ENCODE measurements at regions not wholly inside any gene's neighbourhood (a gene's known extent, or its start where the extent isn't known, plus 50 kb on each side); places are given as distances from the start of the nearest gene placed in this dataset.

DNA sequence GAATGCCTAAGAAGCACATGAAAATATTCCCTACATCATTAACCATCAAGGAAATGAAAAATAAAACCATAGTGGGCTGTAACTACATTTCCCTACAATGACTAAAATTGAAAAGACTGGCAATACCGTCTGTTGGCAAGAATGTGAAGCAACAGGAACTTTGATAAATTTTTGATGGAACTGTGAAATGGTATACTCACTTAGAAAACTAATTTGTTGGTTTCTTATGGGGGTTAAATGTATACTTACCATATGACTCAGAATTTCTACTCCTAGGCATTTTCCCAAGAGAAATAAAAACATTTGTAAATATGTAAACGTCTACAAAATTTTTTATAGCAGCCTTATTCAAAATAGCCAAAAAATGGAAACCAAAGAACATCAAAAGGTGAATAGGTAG, 121.4 kb upstream of the PLEKHA5 start:
- in situ Hi-C loops (cut with HindIII; ENCODE audit: low sequenced_read_pairs), result no loop called here

DNA sequence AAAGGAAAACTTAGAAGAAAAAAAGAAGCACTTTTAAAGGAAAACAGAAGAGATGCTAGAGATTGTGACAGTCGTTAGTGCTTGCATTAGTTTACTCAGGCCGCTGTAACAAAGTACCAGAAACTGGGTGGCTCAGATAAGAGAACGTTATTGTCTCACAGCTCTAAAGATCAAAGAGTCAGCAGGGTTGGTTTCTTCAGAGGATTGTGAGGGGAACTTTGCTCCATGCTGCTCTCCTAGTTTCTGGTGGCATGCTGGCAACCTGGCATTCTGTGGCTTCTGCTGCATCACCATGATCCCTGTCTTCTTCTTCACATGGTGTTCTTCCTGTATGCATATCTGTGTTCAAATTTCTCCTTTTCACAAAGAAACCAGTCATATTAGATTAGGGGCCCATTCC, 119.4 kb upstream of the PLEKHA5 start:
- in situ Hi-C loops (cut with HindIII; ENCODE audit: low sequenced_read_pairs), result loop anchor here (5.0 kb wide), 2 partner anchors 57 to 102 kb away; no protein-coding TSS in a partner anchor

DNA sequence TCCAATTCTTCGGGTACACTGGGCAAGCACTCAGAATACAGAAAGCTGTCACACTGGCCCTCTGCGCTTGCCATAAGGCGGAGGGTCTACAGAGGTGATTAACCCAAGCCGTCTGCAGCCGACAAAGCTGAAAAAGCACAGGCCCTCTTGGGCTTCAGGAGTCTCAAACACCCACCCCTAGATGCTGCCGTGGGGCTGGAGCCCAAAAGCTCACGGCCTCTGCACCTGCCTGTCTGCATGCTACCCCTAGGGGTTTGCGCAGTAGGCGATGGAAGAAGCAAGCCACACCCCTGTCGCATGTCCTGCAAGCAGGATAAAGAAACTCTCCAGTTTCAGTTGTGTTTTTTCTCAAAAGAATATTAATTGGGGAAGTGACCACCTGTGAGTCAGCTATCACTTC, 118.8 kb upstream of the PLEKHA5 start:
- in situ Hi-C loops (cut with HindIII; ENCODE audit: low sequenced_read_pairs), result loop anchor here (5.0 kb wide), 2 partner anchors 57 to 102 kb away; no protein-coding TSS in a partner anchor

DNA sequence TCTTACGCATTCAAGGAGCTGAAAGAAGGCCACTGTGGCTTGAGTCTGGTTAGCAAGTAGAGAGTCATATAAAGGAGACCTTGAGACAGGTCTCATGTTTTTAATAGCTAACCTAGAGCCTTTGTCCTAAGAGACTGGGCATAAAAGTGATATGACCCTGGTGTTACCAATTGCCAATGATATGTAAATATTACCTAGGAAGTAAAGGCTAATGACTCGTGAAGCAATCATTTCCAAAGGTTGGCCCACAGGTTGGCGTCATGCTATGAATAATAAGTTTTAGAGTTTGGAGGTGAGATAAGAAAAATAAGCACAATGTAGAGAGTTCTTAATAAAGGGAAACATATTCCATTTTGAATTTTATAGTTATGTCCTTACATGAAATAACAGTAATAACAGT, 116.6 kb upstream of the PLEKHA5 start:
- in situ Hi-C loops (cut with HindIII; ENCODE audit: low sequenced_read_pairs), result loop anchor here (5.0 kb wide), 2 partner anchors 54 to 99 kb away; no protein-coding TSS in a partner anchor

DNA sequence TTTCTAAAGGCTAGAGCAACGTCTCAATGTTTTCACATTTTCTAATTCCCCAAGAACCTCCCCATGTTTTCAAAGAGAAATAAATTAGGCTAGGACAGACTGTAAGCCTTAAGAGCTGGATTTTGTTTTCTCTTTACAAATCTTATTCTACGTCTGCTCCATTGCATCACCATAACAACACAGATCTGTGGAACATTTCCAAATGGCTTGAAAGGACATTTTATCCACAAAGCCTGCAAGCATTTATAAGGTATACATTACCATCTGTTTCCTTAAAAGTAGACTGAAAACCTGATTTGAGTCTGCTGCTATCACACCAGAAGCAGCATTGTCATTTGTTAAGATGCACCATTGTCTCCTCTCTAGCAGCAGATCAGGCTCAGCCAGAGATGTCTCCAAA, 115.3 kb upstream of the PLEKHA5 start:
- in situ Hi-C loops (cut with HindIII; ENCODE audit: low sequenced_read_pairs), result loop anchor here (5.0 kb wide), 2 partner anchors 53 to 98 kb away; no protein-coding TSS in a partner anchor

DNA sequence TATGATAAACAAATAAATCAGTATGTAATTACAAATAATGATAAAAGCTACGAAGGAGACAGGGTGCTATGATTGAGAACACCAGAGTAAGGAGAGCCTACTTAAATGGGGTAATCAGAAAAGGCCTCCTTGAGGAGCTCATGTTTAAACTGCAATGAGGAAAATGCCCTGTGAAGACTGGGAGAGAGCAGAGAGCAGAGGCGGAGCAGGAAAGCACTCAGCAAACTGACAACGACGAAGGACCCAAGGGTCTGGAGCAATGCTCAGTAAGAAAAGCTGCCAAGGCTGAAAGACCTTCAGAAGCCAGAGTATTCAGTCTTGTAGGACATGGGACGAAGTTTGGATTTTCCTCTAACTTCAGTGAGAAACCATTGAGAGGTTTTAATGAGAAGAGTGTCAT, 114.2 kb upstream of the PLEKHA5 start:
- in situ Hi-C loops (cut with HindIII; ENCODE audit: low sequenced_read_pairs), result no loop called here

DNA sequence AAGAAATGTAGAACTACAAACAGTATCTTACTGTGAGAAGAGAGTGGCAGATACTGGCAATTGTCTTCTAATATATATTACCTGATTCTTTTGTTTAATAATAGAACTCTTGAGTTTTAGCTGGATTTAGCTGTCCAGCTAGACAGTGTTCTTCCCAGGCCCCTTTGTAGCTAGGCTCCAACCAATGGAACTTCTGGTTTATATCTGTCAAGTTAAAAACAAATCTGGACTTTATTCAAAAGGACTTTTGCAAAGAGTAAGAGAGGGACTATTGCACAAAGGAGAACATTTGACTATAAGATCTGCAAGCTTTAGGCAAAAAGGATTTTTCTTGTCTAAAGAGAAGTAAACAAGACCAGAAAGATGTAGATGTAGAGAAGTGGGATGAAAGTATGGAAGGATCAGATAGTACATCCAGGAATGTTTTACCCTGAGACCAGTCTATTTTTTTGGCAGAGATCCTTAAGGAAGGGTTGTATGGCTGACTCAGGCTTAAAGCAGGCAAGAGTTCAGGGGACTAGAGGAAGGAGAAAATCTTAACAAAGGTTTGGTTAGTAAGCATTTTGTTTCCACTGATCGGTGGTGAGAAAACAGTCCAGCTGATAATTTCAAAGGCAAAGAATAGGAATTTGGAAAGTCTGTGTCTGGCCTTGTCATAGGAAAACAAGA, 111.1 kb upstream of the PLEKHA5 start:
- in situ Hi-C loops (cut with HindIII; ENCODE audit: low sequenced_read_pairs), result no loop called here

DNA sequence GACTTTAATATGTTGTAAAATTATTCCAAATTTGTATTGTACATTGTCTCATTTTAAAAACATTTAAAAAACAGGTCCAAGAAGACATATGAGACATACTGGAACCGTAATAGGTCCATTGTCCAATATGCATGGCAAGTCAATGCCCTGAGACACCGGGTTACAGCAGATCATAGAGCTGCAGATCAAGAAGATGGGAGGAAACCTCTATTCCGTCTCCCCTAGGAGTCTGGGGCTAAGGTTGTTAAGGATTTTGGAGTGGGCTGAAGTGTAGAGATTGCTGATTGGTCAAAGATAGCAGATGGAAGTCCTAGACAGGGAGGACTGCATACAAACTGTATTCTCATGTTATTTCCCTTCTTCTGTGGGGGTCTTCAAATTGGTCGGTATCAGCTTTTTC, 108.3 kb upstream of the PLEKHA5 start:
- in situ Hi-C loops (cut with HindIII; ENCODE audit: low sequenced_read_pairs), result no loop called here

DNA sequence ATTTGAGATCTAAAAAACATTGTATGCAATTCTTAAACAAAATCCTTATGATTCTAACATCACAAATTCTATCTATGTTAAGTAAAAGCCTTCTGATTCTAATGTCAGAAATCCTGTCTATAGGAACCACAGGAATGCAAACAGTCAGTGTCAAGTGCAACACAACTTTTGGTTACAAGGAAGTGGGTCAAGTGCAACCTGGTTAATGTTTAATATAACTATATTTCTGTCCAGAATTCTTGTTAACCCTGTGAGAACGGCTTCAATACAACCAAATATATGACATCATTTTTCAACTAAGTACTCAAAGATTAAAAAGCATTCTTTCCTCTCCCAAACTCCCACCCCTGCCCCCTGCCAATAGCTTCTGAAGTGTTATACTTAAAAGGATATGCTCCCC, 107.9 kb upstream of the PLEKHA5 start:
- in situ Hi-C loops (cut with HindIII; ENCODE audit: low sequenced_read_pairs), result no loop called here

DNA sequence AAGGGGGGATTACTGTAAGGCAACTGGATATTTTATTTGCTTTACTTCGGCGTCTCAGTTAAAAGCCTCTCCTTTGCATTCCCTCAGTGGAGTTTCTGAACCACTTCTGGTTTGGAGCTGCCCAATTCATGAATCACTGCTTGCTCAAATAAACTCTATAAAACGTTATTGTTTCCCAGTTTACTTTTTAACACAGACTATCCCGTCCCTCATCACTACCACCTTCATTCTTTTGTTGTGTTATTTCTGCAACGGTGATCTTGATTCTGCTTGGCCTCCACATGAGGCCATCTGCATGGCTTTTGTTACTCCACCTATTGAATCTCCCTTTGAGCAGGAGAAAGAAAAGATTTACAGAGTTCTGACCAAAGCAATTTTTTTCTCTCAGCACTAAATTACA, 104.0 kb upstream of the PLEKHA5 start:
- in situ Hi-C loops (cut with HindIII; ENCODE audit: low sequenced_read_pairs), result no loop called here

DNA sequence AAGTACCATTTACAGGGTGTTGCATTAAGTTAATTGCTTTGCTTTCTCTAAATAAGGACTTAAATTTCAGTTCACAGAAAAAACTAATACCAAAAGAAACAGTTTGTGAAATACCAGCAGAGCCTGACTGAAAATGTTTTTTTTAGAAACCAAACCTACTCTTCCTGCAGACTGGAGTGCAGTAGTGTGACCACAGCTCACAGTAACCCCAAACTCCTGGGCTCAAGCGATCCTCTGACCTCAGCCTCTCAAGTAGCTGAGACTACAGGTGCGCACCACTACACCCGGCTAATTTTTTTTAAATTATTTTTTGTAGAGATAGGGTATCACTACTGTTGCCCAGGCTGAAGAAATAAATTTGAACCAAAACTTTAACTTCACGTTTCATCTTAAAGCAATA, 103.5 kb upstream of the PLEKHA5 start:
- in situ Hi-C loops (cut with HindIII; ENCODE audit: low sequenced_read_pairs), result no loop called here

DNA sequence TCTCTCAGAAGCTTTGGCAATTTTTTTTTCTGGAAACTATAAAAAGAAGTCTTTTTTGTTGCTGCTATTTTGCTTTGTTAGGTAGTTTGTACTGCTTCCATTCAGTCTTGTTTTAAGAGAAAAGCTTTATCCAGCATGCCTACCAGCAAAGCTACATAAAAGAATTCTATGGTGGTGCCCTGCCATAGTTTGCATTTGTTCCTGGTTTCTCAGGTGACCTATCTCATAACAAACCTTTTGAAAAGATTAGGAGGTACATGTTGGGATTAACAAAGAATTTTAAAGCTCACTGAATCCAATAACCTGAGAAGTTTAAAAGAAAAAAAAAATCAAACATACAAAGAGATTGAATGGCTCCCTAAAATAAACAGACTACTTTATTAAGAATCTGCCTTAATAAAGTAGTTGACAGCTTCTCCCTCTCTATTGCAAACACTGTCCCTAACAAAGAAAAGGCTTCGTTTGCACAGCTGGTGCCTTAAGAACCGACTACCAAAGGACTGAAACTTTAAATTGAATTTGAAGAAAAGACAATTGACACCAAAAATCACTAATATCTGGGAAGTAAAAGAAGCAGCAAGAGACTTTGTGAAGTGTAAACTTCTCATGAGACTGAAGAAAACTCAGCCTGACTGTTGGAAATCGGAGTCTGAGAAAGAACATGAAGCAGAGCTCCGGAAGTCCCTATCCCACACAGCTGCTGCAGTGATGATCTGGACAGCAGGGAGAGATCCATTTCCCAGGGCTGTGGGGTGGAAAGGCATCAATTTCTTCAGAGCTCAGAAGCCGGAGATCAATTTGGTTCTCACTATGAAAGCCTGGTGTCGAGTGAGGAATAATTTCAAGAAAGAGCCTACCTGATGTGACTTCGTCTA, 102.7 kb upstream of the PLEKHA5 start:
- in situ Hi-C loops (cut with HindIII; ENCODE audit: low sequenced_read_pairs), result no loop called here

DNA sequence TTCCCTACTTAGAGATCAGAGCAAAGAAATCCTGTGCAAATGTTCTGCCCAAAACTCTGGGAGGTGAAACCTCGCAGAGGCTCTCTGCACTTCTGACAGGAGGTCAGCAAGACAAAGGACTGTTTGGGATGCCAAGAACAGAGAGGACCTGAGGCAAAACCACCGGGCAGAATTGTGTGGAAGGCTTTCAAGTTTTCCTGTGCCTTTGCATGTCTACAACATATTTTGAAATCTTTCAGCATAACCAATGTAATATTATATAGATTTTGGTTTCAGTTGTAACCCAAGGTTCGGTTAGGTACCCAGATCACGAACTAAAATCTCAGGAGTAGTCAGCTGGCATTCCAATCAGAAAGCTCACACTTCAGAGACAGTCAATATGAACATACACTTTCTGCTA, 99.4 kb upstream of the PLEKHA5 start:
- in situ Hi-C loops (cut with HindIII; ENCODE audit: low sequenced_read_pairs), result no loop called here

DNA sequence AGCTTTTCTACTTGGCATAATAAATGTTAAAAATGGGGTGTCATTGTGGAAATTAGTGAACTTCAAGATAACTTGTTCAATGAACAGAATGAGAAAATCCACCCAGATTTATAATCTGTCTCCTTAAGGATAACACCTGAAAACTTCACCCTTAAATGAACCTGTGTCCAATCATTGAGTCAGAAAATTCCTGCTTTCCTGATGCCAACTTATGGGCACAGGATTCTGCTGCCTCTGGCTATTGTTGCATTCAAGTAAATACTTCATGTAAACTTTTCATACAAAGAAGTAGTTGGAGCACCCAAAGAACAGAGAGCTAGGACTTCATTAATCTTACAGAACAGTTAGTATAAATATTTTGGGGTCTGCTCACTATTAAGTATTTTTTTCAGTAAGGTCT, 98.9 kb upstream of the PLEKHA5 start:
- in situ Hi-C loops (cut with HindIII; ENCODE audit: low sequenced_read_pairs), result no loop called here

DNA sequence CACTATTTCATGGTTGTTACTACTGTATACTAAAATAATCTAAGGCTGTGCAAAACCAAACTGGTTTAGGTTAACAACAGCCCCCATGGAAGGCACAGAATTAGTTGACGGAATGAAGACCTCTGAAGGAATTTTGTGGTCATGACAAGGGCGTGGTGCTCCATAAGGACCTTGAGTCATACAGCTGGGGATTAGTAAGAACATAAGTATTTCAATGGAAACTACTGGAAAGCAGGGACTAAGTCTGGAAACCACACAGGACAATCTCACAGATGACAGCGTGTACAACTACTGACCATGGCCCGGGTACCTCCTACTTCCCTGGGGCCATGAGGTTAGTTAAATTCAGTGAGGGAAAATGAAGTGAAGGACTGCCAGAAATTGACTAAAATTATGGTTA, 98.5 kb upstream of the PLEKHA5 start:
- in situ Hi-C loops (cut with HindIII; ENCODE audit: low sequenced_read_pairs), result no loop called here

DNA sequence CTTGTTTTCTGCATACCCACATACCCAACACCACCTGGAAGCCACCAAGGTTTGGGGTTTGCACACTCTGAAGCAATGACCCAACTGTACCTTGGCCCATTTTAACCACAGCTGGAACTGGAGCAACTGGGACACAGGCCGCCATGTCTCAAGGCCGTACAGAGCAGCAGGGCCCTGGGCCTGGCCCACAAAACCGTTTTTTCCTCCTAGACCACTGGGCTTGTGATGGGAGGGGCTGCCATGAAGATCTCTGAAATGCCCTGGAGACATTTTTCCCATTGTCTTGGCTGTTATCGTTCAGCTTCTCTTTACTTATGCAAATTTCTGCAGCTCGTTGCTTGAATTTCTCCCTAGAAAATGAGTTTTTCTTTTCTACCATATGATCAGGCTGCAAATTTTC, 96.7 kb upstream of the PLEKHA5 start:
- in situ Hi-C loops (cut with HindIII; ENCODE audit: low sequenced_read_pairs), result no loop called here

DNA sequence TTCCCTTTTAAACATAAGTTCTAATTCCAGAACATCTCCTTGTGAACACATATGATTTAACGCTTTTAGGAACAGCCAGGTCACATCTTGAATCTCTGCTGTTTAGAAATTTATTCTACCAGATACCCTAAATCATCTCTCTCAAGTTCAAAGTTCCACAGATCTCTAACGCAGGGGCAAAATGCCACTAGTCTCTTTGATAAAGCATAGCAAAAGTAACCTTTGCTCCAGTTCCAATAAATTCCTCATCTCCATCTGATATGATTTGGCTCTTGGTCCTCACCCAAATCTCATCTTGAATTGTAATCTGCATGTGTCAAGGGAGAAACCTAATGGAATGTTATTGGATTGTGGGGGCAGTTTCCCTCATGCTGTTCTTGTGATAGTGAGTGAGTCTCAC, 96.3 kb upstream of the PLEKHA5 start:
- in situ Hi-C loops (cut with HindIII; ENCODE audit: low sequenced_read_pairs), result no loop called here

DNA sequence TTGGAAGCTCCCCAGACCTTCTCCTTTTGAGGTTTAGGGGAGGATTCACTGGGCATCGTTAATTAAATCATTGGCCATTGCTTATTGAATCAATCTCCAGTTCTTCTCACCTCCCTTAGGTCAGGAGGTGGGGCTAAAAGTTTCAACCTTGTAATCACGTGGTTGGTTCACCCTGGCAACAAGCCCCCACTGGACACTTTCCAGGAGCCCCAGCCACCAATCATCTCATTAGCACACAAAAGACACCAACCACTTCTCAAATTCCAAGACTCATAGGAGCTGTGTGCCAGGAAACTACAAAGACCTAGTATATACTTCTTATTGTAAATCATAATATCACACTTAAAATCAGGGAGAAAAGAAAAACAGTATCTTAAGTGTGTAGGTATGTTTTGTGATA, 94.6 kb upstream of the PLEKHA5 start:
- in situ Hi-C loops (cut with HindIII; ENCODE audit: low sequenced_read_pairs), result no loop called here

DNA sequence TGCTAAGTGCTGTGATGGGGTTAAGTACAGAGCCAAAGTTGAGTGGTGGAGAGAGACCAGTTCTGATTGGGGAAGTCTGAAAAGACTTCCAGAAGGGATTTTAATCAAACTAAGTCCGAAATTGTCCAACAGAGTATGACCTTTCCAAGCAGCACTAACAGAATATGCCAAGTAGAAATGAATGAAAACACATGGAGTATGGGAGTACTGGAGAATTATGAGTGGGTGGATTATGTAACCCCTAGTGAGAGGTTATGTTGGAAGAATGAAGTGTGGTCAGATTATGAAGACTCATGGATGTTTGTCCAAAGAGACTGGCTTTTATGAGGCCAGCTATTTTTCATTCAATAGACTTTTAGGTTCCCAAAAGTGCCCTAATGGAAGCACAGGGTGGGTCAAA, 94.0 kb upstream of the PLEKHA5 start:
- in situ Hi-C loops (cut with HindIII; ENCODE audit: low sequenced_read_pairs), result no loop called here

DNA sequence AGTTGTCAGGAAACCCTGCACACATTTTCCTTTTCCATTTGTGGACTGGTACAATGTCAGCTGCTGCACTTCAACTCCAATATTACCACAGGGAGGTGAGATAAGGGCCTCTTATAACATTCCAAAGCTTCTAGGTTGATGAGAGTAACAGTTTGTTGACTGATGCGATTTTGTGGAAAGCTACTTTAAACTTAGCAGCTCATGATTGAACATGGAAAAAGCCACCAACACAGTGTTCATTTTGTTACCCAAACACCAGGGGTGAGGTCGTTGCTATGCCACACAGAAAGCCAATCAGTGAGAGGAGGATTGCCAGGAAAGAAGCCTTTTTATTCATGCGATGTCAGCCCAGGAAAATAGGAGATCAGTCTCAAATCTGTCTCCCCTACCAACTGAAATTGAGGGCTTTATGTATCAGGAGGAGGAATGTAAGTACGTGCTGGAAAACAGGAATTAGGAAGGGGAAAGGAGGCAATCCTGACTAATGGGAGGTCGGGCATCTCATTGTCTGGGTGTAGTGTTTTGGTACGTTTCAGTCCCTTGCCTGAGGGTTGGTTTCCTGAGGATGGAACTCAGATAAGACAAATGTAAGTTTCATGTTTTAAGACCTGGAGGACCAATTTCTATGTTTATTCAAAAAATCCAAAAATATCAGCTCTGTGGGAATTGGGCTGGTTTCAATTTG, 92.7 kb upstream of the PLEKHA5 start:
- in situ Hi-C loops (cut with HindIII; ENCODE audit: low sequenced_read_pairs), result no loop called here

DNA sequence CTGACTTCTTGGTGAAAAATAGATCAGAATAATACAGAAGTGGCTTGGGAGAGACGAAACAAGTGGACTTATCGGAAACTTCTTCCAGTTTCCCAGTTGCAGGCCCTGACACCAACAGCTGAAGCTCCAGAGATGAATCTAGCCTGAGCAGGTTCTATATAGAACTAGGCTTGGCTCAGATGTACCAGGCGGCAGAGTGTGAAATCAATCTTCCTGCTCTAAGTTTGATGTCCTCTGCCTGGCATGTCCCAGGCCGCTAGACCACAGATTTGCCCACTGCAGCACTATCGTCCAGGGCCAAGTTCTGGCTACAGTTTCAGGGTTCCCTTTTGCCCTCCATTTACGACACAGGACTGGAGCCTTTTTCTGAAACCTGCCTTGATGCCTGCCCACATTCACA, 91.3 kb upstream of the PLEKHA5 start:
- in situ Hi-C loops (cut with HindIII; ENCODE audit: low sequenced_read_pairs), result no loop called here

DNA sequence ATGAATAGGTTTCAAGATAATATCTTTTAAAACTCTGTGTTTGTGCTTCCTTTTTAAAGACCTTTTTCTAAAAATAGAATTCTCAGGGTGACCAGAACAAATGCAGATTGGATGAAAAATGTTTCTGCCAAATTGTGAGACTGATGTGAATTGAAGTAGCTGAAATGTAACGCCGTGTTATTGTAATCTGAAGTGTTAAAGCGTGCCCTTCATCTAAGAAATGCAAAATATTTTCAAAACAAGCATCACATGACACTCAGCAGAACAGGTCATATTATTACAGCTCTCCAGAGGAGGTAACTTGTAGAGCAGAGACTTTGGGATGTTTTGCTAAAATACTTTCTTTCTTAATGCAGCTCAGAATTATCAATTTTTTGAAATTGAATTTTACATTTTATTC, 90.0 kb upstream of the PLEKHA5 start:
- in situ Hi-C loops (cut with HindIII; ENCODE audit: low sequenced_read_pairs), result no loop called here
